ENCODE measurements at regions not wholly inside any gene's neighbourhood (a gene's known extent, or its start where the extent isn't known, plus 50 kb on each side); places are given as distances from the start of the nearest gene placed in this dataset.

DNA sequence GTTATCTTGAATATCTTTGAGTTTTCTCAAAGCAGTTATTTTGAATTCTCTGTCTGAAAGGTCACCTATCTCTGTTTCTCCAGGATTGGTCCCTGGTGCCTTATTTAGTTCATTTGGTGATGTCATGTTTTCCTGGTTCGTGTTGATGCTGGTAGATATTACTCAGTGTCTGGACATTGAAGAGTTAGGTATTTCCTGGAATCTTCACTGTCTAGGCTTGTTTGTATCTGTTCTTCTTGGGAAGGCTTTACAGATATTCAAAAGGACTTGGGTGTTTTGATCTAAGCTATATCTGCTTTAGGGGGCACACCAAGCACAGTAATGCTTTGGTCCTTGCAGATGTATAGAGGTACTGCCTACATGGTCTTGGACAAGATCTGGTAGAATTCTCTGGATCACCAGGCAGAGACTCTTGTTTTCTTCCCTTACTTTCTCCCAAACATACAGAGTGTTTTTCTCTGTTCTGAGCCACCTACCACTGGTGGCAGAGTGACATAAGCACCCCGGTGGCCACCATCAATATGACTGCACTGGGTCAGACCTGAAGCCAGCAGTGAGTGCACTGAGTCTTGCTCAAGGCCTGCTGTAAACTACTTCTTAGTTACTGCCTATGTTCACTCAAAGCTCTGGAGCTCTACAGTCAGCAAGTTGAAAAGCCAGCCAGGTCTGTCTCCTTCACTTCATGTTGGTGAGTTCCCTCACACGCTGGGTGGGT, 193.5 kb upstream of the AMOT start:
- H3K9ac ChIP-seq (ENCODE audit: insufficient read length, low read depth) = no peak overlapping the region
- TF ChIP-seq ZNF274 (IDR thresholded peaks at IDR 0.05; ENCODE audit: low read depth, low read length) (no peak), SUZ12 (IDR thresholded peaks at IDR 0.05; ENCODE audit: extremely low read depth, insufficient read depth, insufficient read length) (no peak), YY1 (IDR thresholded peaks at IDR 0.05; ENCODE audit: insufficient read depth, insufficient read length) (no peak)

DNA sequence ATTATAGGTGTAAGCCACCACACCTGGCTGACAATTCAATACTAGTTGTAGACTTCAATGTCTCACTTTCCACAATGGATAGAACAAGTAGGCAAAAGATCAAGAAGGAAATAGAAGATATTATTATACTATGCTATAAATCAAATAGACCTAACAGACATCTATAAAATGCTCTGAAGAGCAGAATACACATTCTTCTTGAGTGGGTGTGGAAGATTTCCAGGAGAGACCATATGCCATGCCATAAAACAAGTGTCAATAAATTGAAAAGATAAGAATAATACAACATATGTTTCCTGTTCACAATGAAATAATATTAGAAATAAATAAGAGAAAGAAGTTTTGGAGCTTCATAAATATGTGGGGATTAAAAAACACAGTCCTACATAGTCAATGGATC, 179.3 kb upstream of the AMOT start:
- Histone ChIP-seq H3K27me3 (ENCODE audit: insufficient read depth, insufficient read length) (no peaks in the 10 kb centered on the region), H3K4me3 (ENCODE audit: insufficient read length, low read depth) (no peak overlapping the region), H3K36me3 (ENCODE audit: insufficient read depth, insufficient read length, low read length) (no peaks in the 10 kb centered on the region), H3K4me1 (ENCODE audit: insufficient read depth, insufficient read length) (no peaks in the 10 kb centered on the region), H3K9me3 (ENCODE audit: insufficient read depth, low read length) (no peaks in the 10 kb centered on the region), H3K9ac (ENCODE audit: insufficient read length, low read depth) (no peak overlapping the region)
- TF ChIP-seq YY1 (IDR thresholded peaks at IDR 0.05; ENCODE audit: insufficient read depth, insufficient read length) (no peak), SUZ12 (IDR thresholded peaks at IDR 0.05; ENCODE audit: extremely low read depth, insufficient read depth, insufficient read length) (no peak), ZNF274 (IDR thresholded peaks at IDR 0.05; ENCODE audit: low read depth, low read length) (no peak)
- no peak for DNase-seq (ENCODE audit: low read depth, low spot score)

More for the DNA sequence above, 193.5 kb upstream of the AMOT start:
- Histone ChIP-seq H3K36me3 (ENCODE audit: insufficient read depth, insufficient read length, low read length) (no peaks in the 10 kb centered on the region), H3K4me3 (ENCODE audit: insufficient read length, low read depth) (no peak overlapping the region), H3K27me3 (ENCODE audit: insufficient read depth, insufficient read length) (no peaks in the 10 kb centered on the region), H3K4me1 (ENCODE audit: insufficient read depth, insufficient read length) (no peaks in the 10 kb centered on the region), H3K9me3 (ENCODE audit: insufficient read depth, low read length) (no peaks in the 10 kb centered on the region)
- DNase-seq (ENCODE audit: low read depth, low spot score) = no peak

DNA sequence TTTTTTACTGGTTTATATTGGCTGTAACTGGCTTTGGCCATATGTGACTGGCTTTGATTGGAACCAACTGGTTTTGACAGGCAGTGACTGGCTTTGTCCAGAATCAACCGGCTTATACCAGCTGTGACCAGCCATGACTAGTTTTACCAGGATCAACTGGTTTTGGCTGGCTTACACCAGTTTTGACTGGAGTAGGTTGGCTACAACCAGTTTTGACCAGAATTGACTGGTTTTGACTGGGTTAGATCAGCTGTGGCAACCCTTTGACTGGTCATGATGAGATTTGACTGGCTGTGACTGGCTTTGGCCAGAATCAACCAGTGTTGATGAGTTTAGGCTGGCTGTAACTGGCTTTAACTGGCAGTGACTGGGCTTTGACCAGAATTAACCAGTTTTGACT, 169.2 kb upstream of the AMOT start:
- TF ChIP-seq ZNF274 (IDR thresholded peaks at IDR 0.05; ENCODE audit: low read depth, low read length) = no peak
- TF ChIP-seq SUZ12 (IDR thresholded peaks at IDR 0.05; ENCODE audit: extremely low read depth, insufficient read depth, insufficient read length) = no peak
- TF ChIP-seq YY1 (IDR thresholded peaks at IDR 0.05; ENCODE audit: insufficient read depth, insufficient read length) = no peak
- H3K4me1 ChIP-seq (ENCODE audit: insufficient read depth, insufficient read length) = no peaks in the 10 kb centered on the region
- DNase-seq (ENCODE audit: low read depth, low spot score) = no peak
- no peaks in the 10 kb centered on the region for H3K36me3 ChIP-seq (ENCODE audit: insufficient read depth, insufficient read length, low read length)
- H3K9me3 ChIP-seq (ENCODE audit: insufficient read depth, low read length) = no peaks in the 10 kb centered on the region; the same call in 1 of the 2 replicates
- H3K27me3 ChIP-seq (ENCODE audit: insufficient read depth, insufficient read length) = no peaks in the 10 kb centered on the region
- H3K4me3 ChIP-seq (ENCODE audit: insufficient read length, low read depth) = no peak overlapping the region
- no peak overlapping the region for H3K9ac ChIP-seq (ENCODE audit: insufficient read length, low read depth)

DNA sequence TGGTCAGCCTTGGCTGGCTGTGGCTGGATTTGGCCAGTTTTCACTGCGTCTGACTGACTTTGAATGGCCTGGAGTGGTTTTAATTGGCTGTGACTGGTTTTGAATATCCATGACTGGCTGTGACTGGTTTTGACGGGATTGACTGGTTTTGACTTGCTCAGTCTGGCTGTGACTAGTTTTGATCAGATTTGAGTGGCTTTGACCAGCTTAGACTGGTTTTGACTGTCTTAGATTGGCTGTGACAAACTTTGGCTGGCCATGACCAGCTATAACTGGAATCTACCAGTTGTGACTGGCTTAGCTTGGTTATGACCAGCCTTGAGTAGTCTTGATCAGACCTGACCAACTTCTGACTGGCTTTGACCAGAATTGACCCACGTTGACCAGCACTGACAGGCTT, 168.4 kb upstream of the AMOT start:
- Histone ChIP-seq H3K9ac (ENCODE audit: insufficient read length, low read depth) (no peak overlapping the region), H3K4me1 (ENCODE audit: insufficient read depth, insufficient read length) (no peaks in the 10 kb centered on the region), H3K27me3 (ENCODE audit: insufficient read depth, insufficient read length) (no peaks in the 10 kb centered on the region), H3K4me3 (ENCODE audit: insufficient read length, low read depth) (no peak overlapping the region), H3K36me3 (ENCODE audit: insufficient read depth, insufficient read length, low read length) (no peaks in the 10 kb centered on the region), H3K9me3 (ENCODE audit: insufficient read depth, low read length) (no peaks in the 10 kb centered on the region; the same call in 1 of the 2 replicates)
- no peak for DNase-seq (ENCODE audit: low read depth, low spot score)
- no peak for TF ChIP-seq YY1 (IDR thresholded peaks at IDR 0.05; ENCODE audit: insufficient read depth, insufficient read length)
- no peak for TF ChIP-seq SUZ12 (IDR thresholded peaks at IDR 0.05; ENCODE audit: extremely low read depth, insufficient read depth, insufficient read length)

DNA sequence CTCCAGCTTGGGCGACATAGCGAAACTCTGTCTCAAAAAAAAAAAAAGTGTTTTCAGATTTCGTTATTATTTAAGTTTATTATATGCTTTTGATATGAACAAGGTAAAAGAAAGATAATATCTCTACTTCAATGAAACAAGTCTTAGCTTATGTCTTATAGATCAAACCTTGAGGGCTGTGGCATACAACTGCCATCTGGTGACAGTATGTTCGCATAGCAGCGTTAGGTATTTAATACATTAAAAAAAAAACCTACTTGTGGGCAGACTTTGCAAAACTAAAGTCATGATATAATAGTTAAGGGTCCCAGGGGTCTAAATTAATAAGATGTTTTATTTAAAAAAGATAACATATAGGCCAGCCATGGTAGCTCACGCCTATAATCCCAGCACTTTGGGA, 161.2 kb upstream of the AMOT start:
- Histone ChIP-seq H3K4me1 (ENCODE audit: insufficient read depth, insufficient read length) (no peaks in the 10 kb centered on the region), H3K27me3 (ENCODE audit: insufficient read depth, insufficient read length) (no peaks in the 10 kb centered on the region), H3K36me3 (ENCODE audit: insufficient read depth, insufficient read length, low read length) (no peaks in the 10 kb centered on the region), H3K4me3 (ENCODE audit: insufficient read length, low read depth) (no peak overlapping the region), H3K9ac (ENCODE audit: insufficient read length, low read depth) (no peak overlapping the region), H3K9me3 (ENCODE audit: insufficient read depth, low read length) (no peaks in the 10 kb centered on the region)
- no peak for TF ChIP-seq ZNF274 (IDR thresholded peaks at IDR 0.05; ENCODE audit: low read depth, low read length)
- TF ChIP-seq YY1 (IDR thresholded peaks at IDR 0.05; ENCODE audit: insufficient read depth, insufficient read length) = no peak
- TF ChIP-seq SUZ12 (IDR thresholded peaks at IDR 0.05; ENCODE audit: extremely low read depth, insufficient read depth, insufficient read length) = no peak
- DNase-seq (ENCODE audit: low read depth, low spot score) = no peak

DNA sequence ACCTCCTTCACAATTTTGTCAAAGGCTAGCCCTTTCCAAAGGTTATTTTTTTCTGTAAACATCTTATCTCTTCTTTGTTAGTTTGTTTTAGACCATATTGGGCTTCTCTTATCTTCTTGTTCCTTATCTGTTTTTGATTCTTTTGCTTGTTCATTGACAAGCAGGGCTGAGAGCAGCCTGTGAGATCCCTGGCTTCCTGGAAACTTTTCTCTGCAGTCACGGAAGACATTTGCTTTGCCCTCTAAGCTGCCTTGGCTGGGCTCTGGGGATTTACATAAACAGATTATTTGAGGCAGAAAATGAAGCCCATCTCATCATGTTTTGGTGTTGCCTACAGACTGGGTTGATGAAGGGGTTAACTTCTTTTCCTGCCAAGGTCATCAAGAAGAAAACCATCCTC, 157.4 kb upstream of the AMOT start:
- Histone ChIP-seq H3K9me3 (ENCODE audit: insufficient read depth, low read length) (no peaks in the 10 kb centered on the region), H3K4me3 (ENCODE audit: insufficient read length, low read depth) (no peak overlapping the region), H3K27me3 (ENCODE audit: insufficient read depth, insufficient read length) (no peaks in the 10 kb centered on the region), H3K9ac (ENCODE audit: insufficient read length, low read depth) (no peak overlapping the region), H3K36me3 (ENCODE audit: insufficient read depth, insufficient read length, low read length) (no peaks in the 10 kb centered on the region), H3K4me1 (ENCODE audit: insufficient read depth, insufficient read length) (no peaks in the 10 kb centered on the region)
- no peak for DNase-seq (ENCODE audit: low read depth, low spot score)
- TF ChIP-seq SUZ12 (IDR thresholded peaks at IDR 0.05; ENCODE audit: extremely low read depth, insufficient read depth, insufficient read length) (no peak), YY1 (IDR thresholded peaks at IDR 0.05; ENCODE audit: insufficient read depth, insufficient read length) (no peak), ZNF274 (IDR thresholded peaks at IDR 0.05; ENCODE audit: low read depth, low read length) (no peak)

DNA sequence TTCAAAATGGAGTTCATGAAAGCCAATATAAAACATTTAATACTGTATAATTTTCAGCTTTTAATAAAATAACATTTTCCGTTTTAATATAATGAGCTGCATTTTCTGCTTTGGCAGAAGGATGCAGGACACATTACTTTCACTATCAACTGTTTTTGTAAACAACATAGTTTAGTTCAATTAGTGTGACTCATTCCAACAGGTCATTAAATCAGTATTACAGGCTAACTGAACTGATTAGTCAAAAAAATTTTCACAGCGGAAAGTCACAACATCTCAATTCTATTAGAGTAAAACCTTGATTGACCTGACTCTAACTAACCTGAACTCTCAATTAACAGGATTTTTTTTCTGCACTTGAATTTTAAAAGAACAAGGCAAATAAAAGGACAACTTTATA, 151.2 kb upstream of the AMOT start:
- H3K4me3 ChIP-seq (ENCODE audit: insufficient read length, low read depth) = no peak overlapping the region
- no peaks in the 10 kb centered on the region for H3K4me1 ChIP-seq (ENCODE audit: insufficient read depth, insufficient read length)
- TF ChIP-seq ZNF274 (IDR thresholded peaks at IDR 0.05; ENCODE audit: low read depth, low read length) (no peak), SUZ12 (IDR thresholded peaks at IDR 0.05; ENCODE audit: extremely low read depth, insufficient read depth, insufficient read length) (no peak), YY1 (IDR thresholded peaks at IDR 0.05; ENCODE audit: insufficient read depth, insufficient read length) (no peak)
- H3K36me3 ChIP-seq (ENCODE audit: insufficient read depth, insufficient read length, low read length) = no peaks in the 10 kb centered on the region
- H3K9me3 ChIP-seq (ENCODE audit: insufficient read depth, low read length) = no peaks in the 10 kb centered on the region
- no peak for DNase-seq (ENCODE audit: low read depth, low spot score)
- H3K9ac ChIP-seq (ENCODE audit: insufficient read length, low read depth) = no peak overlapping the region
- no peaks in the 10 kb centered on the region for H3K27me3 ChIP-seq (ENCODE audit: insufficient read depth, insufficient read length)
